Ascending aorta (tissue), 2 donors: ENCODE measurements at regions not wholly inside any gene's neighbourhood (a gene's known extent, or its start where the extent isn't known, plus 50 kb on each side); places are given as distances from the start of the nearest gene placed in this dataset.

ENCODE experiments used
- DNase-seq, 2 donors: peaks; one replicate each; pipeline ENCODE4 v3.0.0-alpha.2; 2019; ENCODE audit warnings: low spot score in 2 of 2
- H3K27ac ChIP-seq, 2 donors: fragments of 200-600 bp; sonication (generic); one replicate each; pipeline ENCODE4 v1.5.1; 2016 to 2017; ENCODE audit warnings: mild to moderate bottlenecking in 1 of 2
- H3K27me3 ChIP-seq: fragments of 200-600 bp; sonication (generic); one replicate; pipeline ENCODE4 v1.5.1; 2017
- H3K36me3 ChIP-seq, 2 donors: fragments of 200-600 bp; sonication (generic); one replicate each; pipeline ENCODE4 v1.5.1; 2016
- H3K4me1 ChIP-seq, 2 donors: fragments of 200-600 bp; sonication (generic); one replicate each; pipeline ENCODE4 v1.5.1; 2016 to 2017; ENCODE audit warnings: mild to moderate bottlenecking in 1 of 2
- H3K4me3 ChIP-seq, 2 donors: fragments of 200-600 bp; sonication (generic); one replicate each; pipeline ENCODE4 v1.5.1; 2016 to 2017; ENCODE audit warnings: mild to moderate bottlenecking in 1 of 2
- H3K9me3 ChIP-seq, 2 donors: fragments of 200-600 bp; sonication (generic); one replicate each; pipeline ENCODE4 v1.5.1; 2016
- intact Hi-C: fragments of 100-400 bp; cut with DNase I; formaldehyde crosslinking; loops from one replicate; pipeline ENCODE4 v1.15.1; 2023
- TF ChIP-seq, protein P1 (sequence below), 3 experiments: fragments of 200-600 bp in 2 of 3; fragments of 450-650 bp in 1 of 3; sonication (generic) in 2 of 3; IDR thresholded peaks; one replicate each; pipeline ENCODE4 v1.5.1; 2016 to 2019; ENCODE audit warnings: antibody characterized with exemption in 3 of 3, mild to moderate bottlenecking in 1 of 3, moderate library complexity in 1 of 3

DNA sequence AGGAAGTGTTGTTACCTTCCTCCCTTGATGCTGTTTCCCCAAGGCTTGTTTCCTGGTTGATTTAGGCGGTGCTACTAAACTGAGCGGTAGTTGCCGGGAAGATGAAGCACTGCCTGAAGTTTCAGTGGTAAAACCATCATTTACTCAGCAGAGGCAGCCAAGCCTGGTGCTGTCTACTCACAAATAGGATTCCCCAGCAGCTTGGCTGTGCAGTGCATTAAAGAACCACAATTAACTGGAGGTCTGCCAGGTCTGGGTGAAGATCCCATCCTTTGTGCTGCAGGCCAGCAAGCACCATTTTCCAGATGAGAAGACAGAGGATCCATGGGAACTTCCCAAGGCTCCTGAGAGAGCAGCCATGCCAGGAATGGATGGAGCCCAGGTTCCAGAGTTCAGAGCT, 231.9 kb upstream of the E2F8 start:
- Histone ChIP-seq H3K36me3 (no peaks in the 10 kb centered on the region), H3K9me3 (no peaks in the 10 kb centered on the region), H3K27ac (no peak overlapping the region), H3K4me3 (no peak overlapping the region), H3K4me1 (no peaks in the 10 kb centered on the region), H3K27me3 (no peaks in the 10 kb centered on the region)
- DNase-seq, result no peak
- TF ChIP-seq, protein P1, sequence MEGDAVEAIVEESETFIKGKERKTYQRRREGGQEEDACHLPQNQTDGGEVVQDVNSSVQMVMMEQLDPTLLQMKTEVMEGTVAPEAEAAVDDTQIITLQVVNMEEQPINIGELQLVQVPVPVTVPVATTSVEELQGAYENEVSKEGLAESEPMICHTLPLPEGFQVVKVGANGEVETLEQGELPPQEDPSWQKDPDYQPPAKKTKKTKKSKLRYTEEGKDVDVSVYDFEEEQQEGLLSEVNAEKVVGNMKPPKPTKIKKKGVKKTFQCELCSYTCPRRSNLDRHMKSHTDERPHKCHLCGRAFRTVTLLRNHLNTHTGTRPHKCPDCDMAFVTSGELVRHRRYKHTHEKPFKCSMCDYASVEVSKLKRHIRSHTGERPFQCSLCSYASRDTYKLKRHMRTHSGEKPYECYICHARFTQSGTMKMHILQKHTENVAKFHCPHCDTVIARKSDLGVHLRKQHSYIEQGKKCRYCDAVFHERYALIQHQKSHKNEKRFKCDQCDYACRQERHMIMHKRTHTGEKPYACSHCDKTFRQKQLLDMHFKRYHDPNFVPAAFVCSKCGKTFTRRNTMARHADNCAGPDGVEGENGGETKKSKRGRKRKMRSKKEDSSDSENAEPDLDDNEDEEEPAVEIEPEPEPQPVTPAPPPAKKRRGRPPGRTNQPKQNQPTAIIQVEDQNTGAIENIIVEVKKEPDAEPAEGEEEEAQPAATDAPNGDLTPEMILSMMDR (IDR thresholded peaks at IDR 0.05), result no peak
- intact Hi-C loops, result no loop called here

- H3K4me3 ChIP-seq, result no peak overlapping the region
- no peaks in the 10 kb centered on the region for H3K9me3 ChIP-seq
- TF ChIP-seq, protein P1 (IDR thresholded peaks at IDR 0.05), result no peak
- H3K36me3 ChIP-seq, result no peaks in the 10 kb centered on the region
- H3K4me1 ChIP-seq, result no peaks in the 10 kb centered on the region
- no peaks in the 10 kb centered on the region for H3K27me3 ChIP-seq
- H3K27ac ChIP-seq, result no peak overlapping the region
- intact Hi-C loops, result no loop called here
- DNase-seq, result no peak
These were observed 227.2 kb upstream of the E2F8 start for GRCh38 chr11:19467904-19468303.

DNA sequence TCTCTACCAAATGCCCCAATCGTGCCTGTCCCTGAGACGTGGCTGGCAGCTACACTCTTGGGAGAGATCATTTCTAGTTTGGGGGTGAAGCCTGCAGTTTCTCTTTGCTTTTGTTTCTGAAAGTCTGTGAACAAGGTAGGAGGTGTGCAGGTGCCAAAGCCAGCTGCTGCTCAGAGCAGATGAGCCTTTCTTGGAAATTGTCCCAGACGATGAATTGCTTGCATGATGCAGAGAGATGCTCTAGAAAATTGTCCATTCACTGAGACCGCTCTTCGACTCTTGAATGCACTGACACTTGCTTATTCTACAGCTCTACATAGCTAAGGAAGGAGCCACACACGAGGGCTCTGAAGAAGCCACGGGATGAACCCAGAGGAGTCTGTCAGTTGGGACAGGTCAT, 225.6 kb upstream of the E2F8 start:
- no peak overlapping the region for H3K27ac ChIP-seq
- no peaks in the 10 kb centered on the region for H3K36me3 ChIP-seq
- TF ChIP-seq, protein P1 (IDR thresholded peaks at IDR 0.05), result no peak
- no peaks in the 10 kb centered on the region for H3K4me1 ChIP-seq
- no peak for DNase-seq
- no peaks in the 10 kb centered on the region for H3K9me3 ChIP-seq
- intact Hi-C loops, result no loop called here
- no peaks in the 10 kb centered on the region for H3K27me3 ChIP-seq
- H3K4me3 ChIP-seq, result no peak overlapping the region

DNA sequence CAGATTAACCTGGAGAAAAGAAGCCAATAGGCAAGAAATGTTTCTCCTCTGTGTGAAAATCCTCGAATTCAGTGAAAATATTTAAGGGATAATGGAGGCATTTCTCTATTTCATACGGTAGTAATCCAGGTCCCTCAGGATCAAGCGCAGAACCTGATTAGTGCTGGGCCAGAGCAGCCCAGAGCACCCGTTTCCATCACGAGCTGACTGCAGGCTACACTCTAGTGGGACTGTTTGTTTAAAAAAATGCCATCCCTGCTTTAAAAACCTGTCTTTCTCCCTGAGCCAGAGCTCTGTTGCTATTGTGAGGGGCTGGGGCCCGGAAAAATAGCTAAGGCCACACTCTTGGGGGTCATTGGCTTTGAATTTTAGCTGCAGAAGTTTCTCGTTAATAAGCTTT, 223.2 kb upstream of the E2F8 start:
- H3K4me3 ChIP-seq, result no peak overlapping the region
- TF ChIP-seq, protein P1 (IDR thresholded peaks at IDR 0.05), result no peak
- intact Hi-C loops, result no loop called here
- H3K27me3 ChIP-seq, result no peaks in the 10 kb centered on the region
- H3K4me1 ChIP-seq, result no peaks in the 10 kb centered on the region
- no peak for DNase-seq
- no peaks in the 10 kb centered on the region for H3K9me3 ChIP-seq
- no peak overlapping the region for H3K27ac ChIP-seq
- no peaks in the 10 kb centered on the region for H3K36me3 ChIP-seq

GRCh38 chr11:19460718-19461405, 220.1 kb upstream of the E2F8 start:
- Histone ChIP-seq H3K4me3 (no peak overlapping the region), H3K27ac (no peak overlapping the region), H3K36me3 (no peaks in the 10 kb centered on the region), H3K4me1 (no peaks in the 10 kb centered on the region), H3K9me3 (no peaks in the 10 kb centered on the region), H3K27me3 (no peaks in the 10 kb centered on the region)
- no peak for DNase-seq
- TF ChIP-seq, protein P1 (IDR thresholded peaks at IDR 0.05), result no peak
- intact Hi-C loops, result no loop called here

DNA sequence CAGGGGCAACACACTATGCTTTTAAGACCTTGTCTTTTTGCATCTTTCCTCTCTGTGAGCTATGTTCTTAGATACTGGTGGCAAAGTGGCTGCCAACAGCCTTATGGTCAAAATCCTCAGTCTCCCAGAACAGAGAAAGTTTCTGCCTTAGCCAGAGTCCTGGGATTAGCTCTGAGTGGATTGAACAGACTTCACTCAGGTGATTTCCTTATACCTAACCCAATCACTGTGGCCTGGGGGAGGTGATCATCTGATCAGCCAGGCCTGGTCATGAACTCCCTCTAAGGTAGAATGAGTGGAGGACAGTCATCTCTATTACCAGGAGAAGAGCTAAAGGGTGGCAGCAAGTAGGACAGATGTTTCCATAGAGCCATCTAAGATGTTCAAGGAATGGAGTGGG, 218.5 kb upstream of the E2F8 start:
- TF ChIP-seq, protein P1 (IDR thresholded peaks at IDR 0.05), result no peak
- DNase-seq, result no peak
- no peak overlapping the region for H3K27ac ChIP-seq
- H3K4me3 ChIP-seq, result no peak overlapping the region
- intact Hi-C loops, result no loop called here
- no peaks in the 10 kb centered on the region for H3K27me3 ChIP-seq
- no peaks in the 10 kb centered on the region for H3K36me3 ChIP-seq
- H3K9me3 ChIP-seq, result no peaks in the 10 kb centered on the region
- no peaks in the 10 kb centered on the region for H3K4me1 ChIP-seq
